HFFc6 (cell line): ENCODE measurements at regions not wholly inside any gene's neighbourhood (a gene's known extent, or its start where the extent isn't known, plus 50 kb on each side); places are given as distances from the start of the nearest gene placed in this dataset.

Experiments
- DNase-seq: peaks from one replicate; pipeline ENCODE4 v3.0.0-alpha.2; 2018
- H3K27ac Mint-ChIP-seq: 2 replicates; pipeline ENCODE4 v1.8.0; 2020; ENCODE audit warnings: mild to moderate bottlenecking, mixed read lengths
- H3K27me3 Mint-ChIP-seq: 2 replicates; pipeline ENCODE4 v1.8.0; 2021; ENCODE audit warnings: mild to moderate bottlenecking, moderate library complexity, mixed read lengths; ENCODE audit not compliant: insufficient read depth
- H3K36me3 Mint-ChIP-seq: 2 replicates; pipeline ENCODE4 v1.8.0; 2021; ENCODE audit warnings: low read depth, mixed read lengths
- H3K4me1 Mint-ChIP-seq: 2 replicates; pipeline ENCODE4 v1.8.0; 2020; ENCODE audit warnings: low read depth, mixed read lengths
- H3K4me3 Mint-ChIP-seq: 2 replicates; pipeline ENCODE4 v1.8.0; 2020; ENCODE audit warnings: mild to moderate bottlenecking, moderate library complexity, mixed read lengths
- H3K9me3 Mint-ChIP-seq: 2 replicates; pipeline ENCODE4 v1.8.0; 2020; ENCODE audit warnings: mild to moderate bottlenecking, mixed read lengths
- TF ChIP-seq, protein P1 (sequence below): fragments of 200-600 bp; sonication (generic); IDR thresholded peaks from 2 replicates; pipeline ENCODE4 v1.5.0; 2021; ENCODE audit warnings: antibody characterized with exemption, mild to moderate bottlenecking

DNA sequence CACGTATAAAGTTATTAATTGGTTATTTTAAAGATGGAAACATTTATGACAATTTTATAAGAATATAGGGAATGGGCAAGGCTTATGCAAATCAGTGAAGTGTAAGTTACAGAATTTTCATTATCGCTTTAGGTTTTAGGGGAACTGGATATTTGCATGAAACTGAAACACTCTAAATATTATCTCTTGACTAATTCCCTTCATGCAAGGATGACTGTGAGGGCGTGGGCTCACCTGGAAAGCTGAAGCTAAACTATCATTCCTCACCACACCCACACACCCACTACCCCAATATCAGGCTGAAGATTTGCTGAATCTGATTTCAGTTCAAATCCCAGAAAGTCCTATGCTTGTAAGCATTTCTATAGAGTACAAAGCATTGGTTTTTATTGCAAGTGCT lies 81.7 kb upstream of the ARHGAP24 start:
- Mint-ChIP-seq H3K27me3 (peaks cover 2% of the 10 kb centered on the region; the same call in 1 of the 2 replicates), H3K36me3 (no peaks in the 10 kb centered on the region), H3K4me3 (no peak overlapping the region), H3K9me3 (no peaks in the 10 kb centered on the region), H3K27ac (no peak overlapping the region), H3K4me1 (peaks cover 4% of the 10 kb centered on the region)
- TF ChIP-seq, protein P1, sequence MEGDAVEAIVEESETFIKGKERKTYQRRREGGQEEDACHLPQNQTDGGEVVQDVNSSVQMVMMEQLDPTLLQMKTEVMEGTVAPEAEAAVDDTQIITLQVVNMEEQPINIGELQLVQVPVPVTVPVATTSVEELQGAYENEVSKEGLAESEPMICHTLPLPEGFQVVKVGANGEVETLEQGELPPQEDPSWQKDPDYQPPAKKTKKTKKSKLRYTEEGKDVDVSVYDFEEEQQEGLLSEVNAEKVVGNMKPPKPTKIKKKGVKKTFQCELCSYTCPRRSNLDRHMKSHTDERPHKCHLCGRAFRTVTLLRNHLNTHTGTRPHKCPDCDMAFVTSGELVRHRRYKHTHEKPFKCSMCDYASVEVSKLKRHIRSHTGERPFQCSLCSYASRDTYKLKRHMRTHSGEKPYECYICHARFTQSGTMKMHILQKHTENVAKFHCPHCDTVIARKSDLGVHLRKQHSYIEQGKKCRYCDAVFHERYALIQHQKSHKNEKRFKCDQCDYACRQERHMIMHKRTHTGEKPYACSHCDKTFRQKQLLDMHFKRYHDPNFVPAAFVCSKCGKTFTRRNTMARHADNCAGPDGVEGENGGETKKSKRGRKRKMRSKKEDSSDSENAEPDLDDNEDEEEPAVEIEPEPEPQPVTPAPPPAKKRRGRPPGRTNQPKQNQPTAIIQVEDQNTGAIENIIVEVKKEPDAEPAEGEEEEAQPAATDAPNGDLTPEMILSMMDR, result no peak
- DNase-seq, result no peak

DNA sequence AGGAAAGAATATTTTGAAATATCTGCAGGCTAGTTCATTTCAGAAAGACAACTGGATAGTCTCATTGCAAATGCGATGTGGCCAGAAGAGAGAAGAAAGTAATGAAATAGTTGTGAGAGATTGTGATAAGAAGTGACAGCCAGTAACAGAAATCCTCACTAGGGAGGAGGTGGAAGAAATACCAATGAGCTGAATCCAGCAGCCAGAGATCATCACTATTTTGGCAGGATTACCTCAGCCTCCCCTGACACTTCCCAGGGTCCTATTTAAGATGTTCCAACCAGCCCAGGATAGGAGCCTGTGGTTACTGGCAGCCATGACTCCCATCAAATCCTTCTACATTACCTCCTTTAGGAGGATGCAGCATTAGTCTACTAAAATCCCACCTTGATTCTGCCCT lies 76.7 kb upstream of the ARHGAP24 start:
- no peak overlapping the region for H3K4me3 Mint-ChIP-seq
- H3K9me3 Mint-ChIP-seq, result no peaks in the 10 kb centered on the region
- no peaks in the 10 kb centered on the region for H3K27me3 Mint-ChIP-seq
- H3K4me1 Mint-ChIP-seq, result peaks cover 21% of the 10 kb centered on the region
- TF ChIP-seq, protein P1, result no peak
- H3K27ac Mint-ChIP-seq, result no peak overlapping the region; the same call in 1 of the 2 replicates
- no peaks in the 10 kb centered on the region for H3K36me3 Mint-ChIP-seq
- DNase-seq, result peak; percentile 34

DNA sequence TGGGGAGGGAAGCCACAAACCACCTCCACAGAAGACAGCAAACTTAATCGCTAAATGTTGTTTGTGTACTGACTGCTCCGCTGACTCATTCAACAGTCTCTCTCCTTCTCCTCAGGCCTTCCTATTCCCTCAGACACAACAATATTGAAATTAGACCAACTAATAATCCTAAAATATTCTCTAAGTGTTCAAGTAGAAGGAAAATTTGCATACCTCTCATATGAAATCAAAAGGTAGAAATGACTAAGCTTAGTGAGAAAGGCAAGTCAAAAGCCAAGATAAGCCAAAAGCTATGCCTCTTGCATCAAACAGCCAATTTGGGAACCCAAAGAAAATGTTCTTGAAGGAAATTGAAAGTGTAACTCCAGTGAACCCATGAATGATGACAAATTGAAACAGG lies 75.7 kb upstream of the ARHGAP24 start:
- Mint-ChIP-seq H3K36me3 (no peaks in the 10 kb centered on the region), H3K27ac (no peak overlapping the region), H3K27me3 (no peaks in the 10 kb centered on the region), H3K9me3 (no peaks in the 10 kb centered on the region), H3K4me1 (peaks cover 21% of the 10 kb centered on the region), H3K4me3 (no peak overlapping the region)
- TF ChIP-seq, protein P1, result no peak
- DNase-seq, result no peak

DNA sequence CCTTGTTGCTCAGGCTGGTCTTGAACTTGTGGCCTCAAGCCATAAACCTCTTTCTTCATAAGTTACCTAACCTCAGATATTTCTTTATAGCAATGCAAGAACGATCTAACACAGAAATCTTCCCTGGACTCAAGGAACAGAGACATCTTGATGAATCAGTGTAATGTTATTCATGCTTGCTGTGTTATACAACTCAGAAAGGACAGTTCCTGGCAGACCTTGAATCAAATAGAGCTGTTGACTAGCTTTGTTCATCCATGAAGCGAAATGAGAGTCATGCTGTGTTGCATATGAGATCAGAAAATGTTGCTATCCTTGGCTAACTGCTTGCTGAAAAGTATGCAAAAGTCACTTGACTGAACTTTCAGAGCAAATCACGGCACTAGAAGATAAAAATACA lies 72.6 kb upstream of the ARHGAP24 start:
- TF ChIP-seq, protein P1, result no peak
- H3K27me3 Mint-ChIP-seq, result no peaks in the 10 kb centered on the region; the same call in 1 of the 2 replicates
- no peaks in the 10 kb centered on the region for H3K36me3 Mint-ChIP-seq
- H3K9me3 Mint-ChIP-seq, result no peaks in the 10 kb centered on the region
- peak overlapping the region; percentile 56 for H3K27ac Mint-ChIP-seq
- DNase-seq, result peak; percentile 86
- no peak overlapping the region for H3K4me3 Mint-ChIP-seq
- H3K4me1 Mint-ChIP-seq, result peaks cover 22% of the 10 kb centered on the region

DNA sequence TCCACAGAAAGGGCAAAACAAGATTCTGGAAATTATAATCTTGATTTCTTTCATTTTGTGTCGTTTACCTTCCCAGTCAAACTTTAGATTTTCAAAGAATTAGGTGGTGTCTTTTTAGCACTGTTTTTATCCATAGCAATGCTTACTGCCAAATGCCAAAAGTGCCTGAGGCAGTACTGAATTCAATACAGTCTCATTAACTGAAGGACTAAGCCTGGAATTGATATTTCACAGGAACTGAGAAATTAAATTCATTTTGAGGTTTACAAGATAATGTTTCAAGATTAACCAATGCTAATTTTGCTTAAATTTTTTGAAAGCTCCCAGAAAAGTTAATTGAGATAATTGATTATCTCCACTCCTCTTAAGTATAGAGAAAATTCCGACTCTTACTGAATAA lies 68.8 kb upstream of the ARHGAP24 start:
- TF ChIP-seq, protein P1, result no peak
- H3K9me3 Mint-ChIP-seq, result no peaks in the 10 kb centered on the region
- H3K27me3 Mint-ChIP-seq, result no peaks in the 10 kb centered on the region; the same call in 1 of the 2 replicates
- no peak overlapping the region for H3K4me3 Mint-ChIP-seq
- DNase-seq, result no peak
- no peaks in the 10 kb centered on the region for H3K36me3 Mint-ChIP-seq
- no peak overlapping the region for H3K27ac Mint-ChIP-seq
- H3K4me1 Mint-ChIP-seq, result peaks cover 37% of the 10 kb centered on the region

DNA sequence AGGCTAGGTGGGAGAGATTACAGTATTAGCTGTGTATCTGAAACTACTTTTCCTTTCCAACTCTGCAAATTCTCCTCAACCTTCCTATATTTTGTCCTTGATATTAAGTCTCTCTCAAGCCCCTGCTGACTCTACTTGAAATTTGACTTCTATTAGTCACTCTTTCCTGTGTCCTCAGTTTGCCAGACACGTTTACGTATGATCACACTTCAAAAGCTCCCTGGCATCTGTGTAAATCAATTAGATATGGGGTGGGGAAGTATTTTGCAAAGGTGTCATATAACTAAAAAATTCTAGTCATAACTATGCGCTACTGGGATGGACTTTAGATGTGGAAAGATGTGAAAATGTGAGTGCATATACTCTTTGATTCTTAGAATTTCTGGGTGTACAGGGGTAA lies 67.4 kb upstream of the ARHGAP24 start:
- DNase-seq, result no peak
- H3K36me3 Mint-ChIP-seq, result no peaks in the 10 kb centered on the region
- no peaks in the 10 kb centered on the region; the same call in 1 of the 2 replicates for H3K27me3 Mint-ChIP-seq
- TF ChIP-seq, protein P1, result no peak
- peaks cover 30% of the 10 kb centered on the region for H3K4me1 Mint-ChIP-seq
- H3K4me3 Mint-ChIP-seq, result no peak overlapping the region
- no peaks in the 10 kb centered on the region for H3K9me3 Mint-ChIP-seq
- H3K27ac Mint-ChIP-seq, result no peak overlapping the region
